HG03460 (cell line): ENCODE measurements at regions not wholly inside any gene's neighbourhood (a gene's known extent, or its start where the extent isn't known, plus 50 kb on each side); places are given as distances from the start of the nearest gene placed in this dataset.

Experiments used
- ATAC-seq: cut with Tn5 transposase; IDR thresholded peaks from one replicate; pipeline ENCODE4 v1.9.1; 2021; ENCODE audit not compliant: unreplicated experiment

DNA sequence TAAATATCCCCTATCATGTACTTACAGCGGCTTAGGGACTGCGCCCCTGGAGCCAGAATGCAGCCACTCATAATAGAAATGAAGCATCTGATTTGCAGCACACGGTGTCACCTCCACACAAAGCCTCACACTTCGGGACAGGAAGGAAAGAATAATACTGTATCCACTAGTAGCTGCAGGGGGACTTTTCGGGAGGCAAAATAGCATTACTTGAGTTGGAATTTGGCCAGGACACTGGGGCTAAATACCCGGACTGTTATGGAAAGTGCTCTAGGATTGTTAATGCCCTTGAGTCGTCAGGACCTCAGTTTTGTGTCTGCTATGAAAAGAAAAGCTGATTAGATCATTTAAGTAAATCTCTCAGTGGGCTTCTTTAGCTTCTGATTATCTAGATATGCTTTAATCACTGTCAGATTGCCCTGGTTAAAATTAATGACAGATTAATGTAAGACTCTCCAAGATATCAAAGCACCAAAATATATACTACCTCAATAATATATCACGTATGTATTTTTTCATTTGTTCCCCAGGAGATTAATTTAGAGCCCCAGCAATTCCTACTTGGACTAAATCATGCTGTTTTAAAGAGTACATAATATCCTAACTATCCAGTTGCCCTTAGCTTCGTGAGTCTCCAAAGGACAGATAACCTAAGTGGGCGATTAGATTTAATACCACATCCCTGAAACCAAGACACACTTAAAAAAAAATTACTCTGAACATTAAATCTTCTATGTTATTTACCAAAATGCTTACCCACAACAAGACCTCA is 173.0 kb upstream of the NEBL start:
- ATAC-seq = no peak

DNA sequence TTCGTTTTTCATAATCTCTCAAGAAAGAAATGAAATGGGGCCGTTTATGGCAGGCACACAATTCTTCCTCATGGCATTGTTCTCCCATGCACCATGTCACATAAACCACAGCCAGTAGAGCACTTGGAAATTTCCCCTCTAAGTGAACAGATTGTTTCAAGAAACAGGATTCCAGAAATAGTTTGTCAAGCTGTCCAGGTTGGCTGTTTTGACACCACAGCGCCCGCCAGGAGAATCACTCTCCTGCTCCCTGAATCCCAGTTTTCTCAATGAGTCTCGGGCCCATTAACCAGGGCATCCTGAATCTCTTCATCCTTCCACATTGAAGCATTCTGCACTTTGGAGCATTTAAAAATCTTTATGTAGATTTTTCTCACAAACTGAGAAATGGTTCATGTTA is 172.2 kb upstream of the NEBL start:
- ATAC-seq = no peak

DNA sequence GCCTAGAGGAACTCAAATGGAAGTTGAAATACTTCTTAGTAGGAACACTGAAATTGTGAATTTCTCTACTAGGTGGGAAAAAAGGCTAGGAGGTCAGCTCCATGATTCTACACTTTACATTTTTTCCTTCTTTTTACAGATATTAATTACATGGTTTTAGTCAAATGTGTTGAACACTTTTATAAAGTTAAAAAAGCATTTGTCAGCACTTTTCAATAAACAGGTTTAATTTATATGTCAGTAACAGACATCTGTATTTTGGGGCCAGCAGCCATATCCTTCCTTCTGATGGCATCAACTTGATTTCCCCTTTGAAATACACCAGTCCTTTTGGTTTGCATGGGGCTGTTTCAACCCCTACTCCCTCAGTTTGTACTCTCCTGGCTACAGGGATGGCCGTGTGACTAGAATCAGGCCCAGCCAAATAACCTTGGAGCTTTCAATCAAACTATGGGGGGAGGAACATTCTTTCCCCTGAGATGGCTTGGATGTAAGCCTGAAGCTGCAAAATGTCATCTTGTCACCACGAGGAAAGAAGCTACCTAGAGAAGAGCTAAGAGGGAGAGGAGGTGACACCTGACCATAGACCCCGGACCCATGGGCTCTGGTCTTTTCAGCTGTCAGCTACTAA is 171.0 kb upstream of the NEBL start:
- ATAC-seq = no peak

DNA sequence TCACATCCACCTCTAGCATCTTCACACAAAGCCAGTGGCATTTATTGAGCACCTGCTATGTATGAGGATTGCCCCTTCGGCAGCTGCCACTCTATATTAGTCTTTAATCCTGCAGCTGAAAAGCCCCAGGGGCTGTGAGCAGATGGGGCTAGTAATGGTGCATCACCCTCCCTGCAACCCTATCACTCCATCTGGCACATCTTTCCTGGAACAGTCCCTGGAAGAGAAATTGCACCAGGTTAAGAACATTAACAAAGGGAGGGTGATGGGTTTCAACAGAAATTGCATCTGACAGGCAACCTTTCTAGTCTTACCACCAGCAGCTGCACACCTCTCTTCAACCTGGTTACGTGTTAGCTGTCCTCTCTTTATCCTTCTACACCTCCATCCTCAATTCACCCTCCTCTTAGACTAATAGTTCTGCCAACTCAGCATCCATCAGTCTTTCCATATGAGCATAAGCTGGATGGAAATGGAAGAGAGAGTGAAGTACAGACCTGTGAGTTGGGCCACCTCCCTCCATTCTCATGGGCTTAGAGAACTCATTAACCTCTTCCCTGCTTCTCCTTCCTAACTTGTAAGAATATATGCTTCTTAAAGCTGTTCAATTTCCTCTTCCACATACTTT is 168.6 kb upstream of the NEBL start:
- no peak for ATAC-seq

DNA sequence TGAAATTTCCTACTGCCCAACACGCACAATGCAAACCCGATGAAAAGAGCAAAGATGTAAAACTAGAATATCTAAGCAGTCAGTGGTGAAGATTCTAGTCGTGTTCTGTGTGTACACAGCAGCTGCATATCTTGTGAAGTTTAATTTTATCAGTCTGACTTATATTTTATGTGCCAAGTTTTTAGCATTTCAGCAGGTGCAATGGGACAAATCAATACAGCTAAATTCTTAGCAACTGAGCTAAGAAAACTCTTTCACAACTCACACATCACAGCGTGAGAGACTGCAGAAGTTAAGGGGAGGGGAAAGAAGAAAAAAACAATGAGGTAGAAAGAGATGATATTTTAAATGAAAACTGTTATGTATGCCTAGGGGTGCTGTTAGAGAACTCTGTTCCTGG is 164.9 kb upstream of the NEBL start:
- ATAC-seq = no peak

DNA sequence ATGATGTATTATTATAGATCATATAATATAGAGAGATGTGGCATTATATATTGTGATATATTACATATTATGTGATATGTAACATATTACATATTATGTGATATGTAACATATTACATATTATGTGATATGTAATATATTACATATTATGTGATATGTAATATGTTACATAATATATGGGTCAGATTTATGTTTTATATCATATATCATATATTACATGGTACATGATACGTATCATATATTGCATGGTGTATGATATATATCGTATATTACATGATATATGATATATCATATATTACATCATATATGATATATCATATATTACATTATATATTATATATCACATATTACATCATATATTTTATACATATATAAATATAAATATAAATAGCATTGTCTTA is 164.1 kb upstream of the NEBL start:
- ATAC-seq = no peak

DNA sequence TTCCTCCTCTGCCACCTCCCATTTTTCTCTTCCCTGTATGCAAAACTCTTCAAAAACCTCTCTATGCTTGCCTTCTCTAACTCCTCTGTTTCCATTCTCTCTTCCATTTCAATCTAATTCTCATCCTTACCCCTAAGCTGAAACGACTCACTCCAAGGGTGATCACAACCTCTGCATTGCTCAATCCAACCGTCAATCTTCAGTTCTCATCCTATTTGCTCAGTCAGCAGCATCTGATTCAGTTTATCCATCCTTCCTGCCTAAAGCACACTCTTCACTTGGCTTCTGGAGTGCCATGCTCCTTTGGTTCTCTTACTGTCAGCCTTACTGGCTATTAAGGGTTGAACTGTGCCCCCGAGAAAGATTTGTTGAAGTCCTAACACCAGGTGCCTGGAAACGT is 163.5 kb upstream of the NEBL start:
- no peak for ATAC-seq

DNA sequence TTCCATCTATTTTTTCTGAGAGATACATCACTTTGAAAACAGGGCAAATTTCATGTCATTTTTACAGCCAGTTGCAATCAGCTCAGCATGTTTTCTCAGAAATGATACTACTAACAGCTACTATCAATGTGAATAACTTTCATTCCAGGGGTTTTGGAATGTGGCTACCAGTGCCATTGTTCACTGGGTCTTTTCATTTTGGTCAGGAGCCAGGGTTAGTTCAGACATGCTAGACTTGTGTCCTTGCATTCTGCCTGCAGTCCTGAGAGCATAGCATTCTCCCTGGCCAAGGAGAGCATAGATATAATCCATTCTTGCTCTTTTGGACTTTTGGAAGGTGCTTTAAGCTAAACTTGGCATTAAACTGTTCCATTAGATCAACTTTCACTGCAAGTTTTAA is 160.9 kb upstream of the NEBL start:
- no peak for ATAC-seq

DNA sequence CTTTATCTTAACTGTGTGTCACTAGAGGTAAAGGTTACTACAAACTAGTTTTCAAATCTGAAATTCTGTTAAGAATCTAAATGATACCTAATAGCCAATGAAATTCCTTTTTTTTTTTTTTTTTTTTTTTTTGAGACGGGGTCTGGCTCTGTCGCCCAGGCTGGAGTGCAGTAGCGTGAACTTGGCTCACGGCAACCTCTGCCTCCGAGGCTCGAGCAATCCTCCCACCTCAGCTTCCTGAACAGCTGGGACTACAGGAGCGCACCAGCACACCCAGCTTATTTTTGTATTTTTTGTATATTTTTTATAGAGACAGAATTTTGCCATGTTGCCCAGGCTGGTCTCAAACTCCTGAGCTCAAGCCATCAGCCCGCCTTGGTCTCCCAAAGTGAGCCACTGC is 160.3 kb upstream of the NEBL start:
- ATAC-seq = no peak

DNA sequence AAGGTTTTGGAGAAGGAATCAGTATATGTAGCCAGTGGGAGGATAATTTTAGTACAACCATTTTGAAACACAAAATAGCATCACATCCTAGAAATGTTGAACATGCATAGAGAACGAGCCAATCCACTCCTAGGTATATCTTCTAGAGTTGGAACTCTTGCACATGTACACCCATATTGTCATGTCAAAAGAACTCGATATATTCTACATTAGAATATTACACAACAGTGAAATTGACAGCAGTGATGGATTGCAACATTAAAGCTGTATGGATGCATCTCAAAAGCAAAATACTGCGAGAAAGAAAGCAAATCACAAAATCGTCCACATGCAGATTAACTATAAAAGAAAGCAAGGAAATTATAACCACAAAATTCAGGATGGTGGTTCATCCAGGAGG is 159.3 kb upstream of the NEBL start:
- no peak for ATAC-seq

DNA sequence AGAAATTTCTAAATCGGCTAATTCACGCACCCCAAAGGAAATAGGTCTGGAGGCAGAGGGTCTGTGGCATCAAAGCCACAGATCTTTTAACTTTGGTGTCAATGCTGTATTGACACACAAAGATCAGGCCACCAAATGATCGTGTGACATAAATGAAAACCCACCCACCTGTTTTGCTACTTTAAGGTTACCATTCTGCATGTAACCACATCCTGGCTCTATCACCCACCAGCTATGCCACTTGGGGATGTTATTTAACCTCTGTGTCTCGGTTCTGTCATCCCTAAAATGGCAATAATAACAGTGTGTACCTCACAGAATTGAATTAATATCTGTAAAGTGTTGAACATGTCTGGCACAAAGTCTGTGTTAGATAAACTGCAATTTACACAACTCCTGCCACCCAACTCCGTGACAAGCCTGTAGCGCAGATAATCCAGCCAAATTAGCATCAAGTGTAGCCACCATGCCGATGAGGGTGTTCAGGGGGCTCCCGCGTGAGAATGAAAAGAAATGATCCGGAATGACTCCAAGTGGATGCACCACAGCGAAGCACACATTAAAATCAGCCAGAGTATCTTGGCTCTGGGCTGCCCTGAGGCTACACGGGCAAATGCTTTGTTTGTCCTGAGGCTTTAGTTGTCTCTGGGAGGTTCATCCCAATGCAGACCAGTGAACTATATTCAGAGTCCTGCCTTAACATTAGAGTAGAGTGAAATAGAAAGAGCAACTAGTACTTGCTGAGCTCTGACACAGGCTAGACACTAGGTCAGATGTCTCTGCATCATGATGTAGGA is 158.4 kb upstream of the NEBL start:
- no peak for ATAC-seq

DNA sequence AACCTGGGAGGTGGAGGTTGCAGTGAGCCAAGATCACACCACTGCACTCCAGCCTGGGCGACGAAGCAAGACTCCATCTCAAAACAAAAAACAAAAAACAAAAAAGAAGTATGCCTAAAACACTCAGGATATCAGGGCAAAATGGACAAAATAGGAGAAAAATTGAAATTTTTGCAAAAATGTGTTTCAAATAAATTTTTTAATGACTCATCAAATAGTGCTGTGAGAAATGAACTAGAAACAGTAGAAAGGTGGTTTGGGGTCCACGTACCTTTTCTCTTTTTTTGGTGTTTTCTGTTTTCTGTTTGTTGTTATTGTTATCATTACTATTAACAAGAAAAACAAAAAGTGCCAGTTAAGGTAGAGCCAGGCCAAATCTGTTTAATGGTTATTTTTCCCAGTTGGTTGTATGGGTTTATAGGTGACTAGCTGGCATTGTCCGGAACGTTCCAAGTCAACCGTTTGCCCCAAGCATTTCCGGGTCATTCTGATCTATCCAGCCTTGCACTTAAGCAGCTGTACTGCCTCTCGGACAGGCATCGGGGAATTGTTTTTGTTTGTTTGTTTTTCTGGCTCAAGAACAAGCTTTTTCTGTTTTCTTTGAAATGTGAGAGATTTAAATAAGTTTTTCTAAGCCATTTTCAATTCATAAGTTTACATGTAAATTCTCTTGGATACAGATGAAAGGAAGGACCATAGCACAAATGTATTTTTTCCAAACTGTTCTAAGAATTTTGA is 157.0 kb upstream of the NEBL start:
- no peak for ATAC-seq

DNA sequence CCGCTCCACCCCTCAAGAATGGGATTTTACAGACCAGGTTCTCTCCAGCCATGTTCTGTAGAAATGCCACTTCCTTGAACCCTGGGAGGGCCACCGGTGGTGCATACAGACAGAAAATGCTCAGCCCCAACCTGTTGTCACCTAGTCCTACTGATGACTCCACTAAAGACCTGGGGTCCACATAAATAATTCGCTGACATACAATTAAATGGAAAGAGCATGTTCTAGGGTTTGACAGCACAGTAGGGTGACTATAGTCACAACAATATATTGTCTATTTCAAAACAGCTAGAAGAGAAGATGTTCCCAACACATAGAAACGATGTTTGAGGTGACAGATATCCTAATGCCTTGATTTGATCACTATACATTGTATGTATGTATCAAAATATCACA is 155.6 kb upstream of the NEBL start:
- ATAC-seq = no peak

DNA sequence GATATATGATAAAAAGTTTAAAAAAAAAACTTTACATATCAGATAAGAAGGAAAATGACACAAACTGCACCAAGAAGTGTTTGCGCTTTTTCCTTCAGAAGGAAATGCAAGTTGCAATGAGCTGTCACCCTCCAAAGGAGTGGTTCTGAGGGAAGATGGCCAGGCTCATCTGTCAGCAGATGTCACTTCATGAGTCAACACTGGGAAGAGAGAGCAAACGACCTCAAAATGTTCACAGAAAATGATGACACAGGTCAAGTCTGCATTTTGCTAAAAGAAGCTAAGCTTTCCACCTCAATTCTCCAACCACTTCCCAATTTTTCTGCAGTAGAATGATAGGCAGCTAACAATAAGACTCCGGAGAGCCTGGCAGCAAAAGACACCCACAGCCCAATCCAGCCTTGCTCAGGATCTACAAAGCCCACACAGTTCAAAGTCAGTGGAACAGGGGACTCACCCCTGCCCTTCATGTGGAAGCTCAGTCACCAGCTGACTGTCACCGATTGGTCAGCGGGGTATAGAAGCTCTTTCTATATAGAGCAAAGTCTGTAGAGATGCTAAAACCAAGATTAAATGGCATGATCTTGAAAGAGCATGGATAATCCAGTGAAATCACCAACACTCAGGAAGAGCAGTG is 155.1 kb upstream of the NEBL start:
- no peak for ATAC-seq

DNA sequence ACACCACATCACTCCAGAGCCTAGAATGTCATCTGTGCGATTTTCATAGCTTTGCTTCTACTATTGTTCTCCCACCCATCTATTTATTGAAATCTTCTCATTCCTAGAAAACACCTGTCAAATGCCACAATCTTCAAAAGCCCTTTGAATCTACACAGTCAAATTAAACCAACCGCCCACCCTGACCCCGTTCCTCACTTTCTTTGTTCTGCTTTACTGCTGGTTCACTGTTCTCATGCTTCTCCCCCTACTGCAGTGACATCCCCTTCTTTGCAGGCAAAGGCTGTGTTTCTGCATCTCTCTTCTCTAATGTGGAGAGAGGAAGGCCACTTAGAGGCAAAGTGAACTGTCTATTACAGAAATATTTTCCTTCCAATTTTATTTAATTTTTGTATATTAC is 152.4 kb upstream of the NEBL start:
- ATAC-seq = no peak

DNA sequence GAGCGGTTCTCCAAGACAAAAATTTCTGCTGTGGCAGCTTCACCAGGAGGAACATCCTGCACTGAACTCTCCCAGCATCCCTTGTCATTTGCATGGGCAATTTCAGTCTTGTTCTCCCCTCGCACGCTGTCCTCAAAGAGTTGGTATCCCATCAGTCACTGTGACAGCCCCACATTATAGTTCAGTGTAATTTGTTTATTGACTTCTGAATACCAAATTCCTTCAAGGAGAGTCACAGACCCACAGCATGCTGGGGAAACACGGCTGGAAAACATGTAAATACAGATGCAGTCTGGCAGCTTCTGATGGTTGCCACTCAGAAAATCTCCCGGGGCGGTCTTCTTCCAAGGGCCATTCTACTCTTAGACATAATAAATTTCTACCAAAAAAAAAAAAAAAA is 151.0 kb upstream of the NEBL start:
- no peak for ATAC-seq

DNA sequence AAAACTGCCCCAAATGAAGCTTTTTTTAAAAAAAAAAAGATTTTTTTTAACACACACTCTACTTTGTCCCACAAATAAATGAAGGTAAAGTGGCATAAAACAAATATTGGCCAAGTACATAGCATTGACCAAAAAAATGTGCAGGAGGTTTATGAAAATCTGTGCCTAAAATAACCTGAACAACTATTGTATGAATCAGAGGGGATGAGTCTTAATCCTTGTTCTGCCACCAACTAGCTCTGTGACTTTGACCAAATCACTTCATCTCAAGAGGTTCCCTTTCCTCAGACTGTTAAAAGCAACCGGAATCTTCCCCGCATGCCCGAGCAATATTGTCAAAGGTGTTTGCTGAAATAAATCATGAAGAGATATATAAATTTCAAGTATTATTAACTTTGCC is 150.4 kb upstream of the NEBL start:
- no peak for ATAC-seq

DNA sequence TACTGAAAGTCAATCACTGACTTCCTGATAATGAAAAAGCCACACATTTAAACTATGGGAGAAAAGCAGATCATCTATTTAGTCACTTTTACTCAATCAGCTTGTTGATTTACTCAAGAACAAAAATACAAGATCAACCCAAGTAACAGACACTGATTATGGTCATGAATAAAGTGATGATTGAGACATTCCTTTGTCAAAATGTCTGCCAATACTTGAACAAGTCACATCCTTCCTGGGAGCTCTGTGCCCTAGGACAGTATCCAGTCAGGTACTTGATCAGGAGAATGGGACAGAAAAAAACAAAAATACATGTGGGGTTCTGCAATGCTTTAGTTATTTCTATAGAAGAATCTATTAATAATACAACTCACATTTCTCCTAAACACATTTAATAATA is 150.0 kb upstream of the NEBL start:
- ATAC-seq = no peak

DNA sequence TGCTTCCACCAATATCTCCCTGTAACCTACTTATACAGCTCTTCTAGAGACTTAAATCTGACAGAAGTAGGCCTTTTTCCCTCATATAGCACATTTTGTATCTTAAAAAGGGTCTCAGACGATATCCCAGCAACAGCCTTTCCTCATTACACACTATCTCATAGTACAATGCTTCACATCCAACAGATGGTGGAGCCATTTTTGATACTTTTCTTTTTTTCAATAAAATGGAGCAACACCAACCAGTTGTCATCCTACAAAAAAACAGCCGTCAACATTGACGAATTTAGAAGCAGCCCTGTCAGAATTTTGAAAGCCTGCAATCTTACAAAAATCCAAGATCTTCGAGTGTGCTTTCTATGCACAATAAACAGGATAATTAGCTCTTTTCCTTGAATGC is 145.9 kb upstream of the NEBL start:
- ATAC-seq = no peak

DNA sequence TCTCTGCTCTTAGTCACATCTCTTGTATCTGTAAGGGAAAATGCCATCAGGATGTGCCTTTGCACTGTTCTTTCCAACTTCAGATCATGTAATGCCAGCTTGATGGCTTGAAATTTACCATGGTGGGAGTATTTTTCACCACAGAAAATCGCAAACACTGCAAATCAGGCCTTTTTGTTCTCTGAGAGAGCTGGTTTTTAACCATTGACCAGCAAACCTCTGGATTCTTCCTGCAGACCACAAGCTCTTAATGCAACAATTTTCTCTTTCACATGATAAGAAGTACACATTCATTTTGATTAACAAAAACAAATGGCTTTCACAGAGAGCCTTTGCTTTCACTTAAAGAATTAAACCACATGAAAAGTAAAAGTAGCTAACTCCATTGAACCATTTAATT is 145.4 kb upstream of the NEBL start:
- ATAC-seq = no peak
